ENCODE measurements at regions not wholly inside any gene's neighbourhood (a gene's known extent, or its start where the extent isn't known, plus 50 kb on each side); places are given as distances from the start of the nearest gene placed in this dataset.
"Not testable (repeated sequence)": the region's sequence is repeated elsewhere in the genome, so short reads cannot be mapped to it uniquely, and the experiment has no call there.

DNA sequence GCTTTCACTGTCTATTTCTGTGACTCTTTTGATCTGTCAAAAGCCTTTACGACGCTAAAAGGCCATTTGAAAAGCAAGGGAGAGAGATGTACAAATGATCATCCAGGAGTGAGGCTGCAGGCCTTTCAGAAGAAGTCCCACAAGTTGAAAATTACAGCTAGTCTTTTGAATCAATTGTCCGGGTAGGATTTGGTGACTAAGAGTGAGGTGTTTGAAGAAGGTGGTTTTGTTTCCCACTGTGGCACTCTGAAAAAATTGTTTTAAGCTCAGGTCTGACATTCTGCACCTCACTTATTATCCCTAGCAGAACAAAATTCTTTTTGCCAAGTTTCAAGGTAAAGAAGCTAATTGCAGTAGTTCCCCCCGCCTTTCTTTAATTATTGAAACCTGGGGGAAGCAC is 50.8 kb upstream of the TMEM108 start:
- H3K9me3 ChIP-seq (ENCODE audit: insufficient read depth, low read length), result no peaks in the 10 kb centered on the region
- TF ChIP-seq SUZ12 (IDR thresholded peaks at IDR 0.05; ENCODE audit: extremely low read depth, insufficient read depth, insufficient read length) (no peak), YY1 (IDR thresholded peaks at IDR 0.05; ENCODE audit: insufficient read depth, insufficient read length) (no peak), ZNF274 (IDR thresholded peaks at IDR 0.05; ENCODE audit: low read depth, low read length) (no peak)
- H3K4me1 ChIP-seq (ENCODE audit: insufficient read depth, insufficient read length), result no peaks in the 10 kb centered on the region
- H3K9ac ChIP-seq (ENCODE audit: insufficient read length, low read depth), result no peak overlapping the region
- no peak for DNase-seq (ENCODE audit: low read depth, low spot score)
- H3K27me3 ChIP-seq (ENCODE audit: insufficient read depth, insufficient read length), result no peaks in the 10 kb centered on the region
- H3K4me3 ChIP-seq (ENCODE audit: insufficient read length, low read depth), result no peak overlapping the region
- no peaks in the 10 kb centered on the region for H3K36me3 ChIP-seq (ENCODE audit: insufficient read depth, insufficient read length, low read length)

GRCh38 chr3:132984181-132984580 is 54.0 kb upstream of the TMEM108 start:
- Histone ChIP-seq H3K36me3 (ENCODE audit: insufficient read depth, insufficient read length, low read length) (no peaks in the 10 kb centered on the region), H3K4me3 (ENCODE audit: insufficient read length, low read depth) (no peak overlapping the region), H3K27me3 (ENCODE audit: insufficient read depth, insufficient read length) (no peaks in the 10 kb centered on the region), H3K4me1 (ENCODE audit: insufficient read depth, insufficient read length) (no peaks in the 10 kb centered on the region), H3K9me3 (ENCODE audit: insufficient read depth, low read length) (no peaks in the 10 kb centered on the region), H3K9ac (ENCODE audit: insufficient read length, low read depth) (no peak overlapping the region)
- no peak for DNase-seq (ENCODE audit: low read depth, low spot score)
- TF ChIP-seq YY1 (IDR thresholded peaks at IDR 0.05; ENCODE audit: insufficient read depth, insufficient read length), result no peak
- TF ChIP-seq ZNF274 (IDR thresholded peaks at IDR 0.05; ENCODE audit: low read depth, low read length), result no peak
- no peak for TF ChIP-seq SUZ12 (IDR thresholded peaks at IDR 0.05; ENCODE audit: extremely low read depth, insufficient read depth, insufficient read length)

- Histone ChIP-seq H3K36me3 (ENCODE audit: insufficient read depth, insufficient read length, low read length) (no peaks in the 10 kb centered on the region), H3K27me3 (ENCODE audit: insufficient read depth, insufficient read length) (no peaks in the 10 kb centered on the region), H3K4me3 (ENCODE audit: insufficient read length, low read depth) (no peak overlapping the region), H3K9ac (ENCODE audit: insufficient read length, low read depth) (no peak overlapping the region), H3K4me1 (ENCODE audit: insufficient read depth, insufficient read length) (no peaks in the 10 kb centered on the region), H3K9me3 (ENCODE audit: insufficient read depth, low read length) (no peaks in the 10 kb centered on the region)
- TF ChIP-seq YY1 (IDR thresholded peaks at IDR 0.05; ENCODE audit: insufficient read depth, insufficient read length) (no peak), ZNF274 (IDR thresholded peaks at IDR 0.05; ENCODE audit: low read depth, low read length) (no peak), SUZ12 (IDR thresholded peaks at IDR 0.05; ENCODE audit: extremely low read depth, insufficient read depth, insufficient read length) (no peak)
- DNase-seq (ENCODE audit: low read depth, low spot score), result no peak
Measured at GRCh38 chr3:132983143-132983770, 54.9 kb upstream of the TMEM108 start.

DNA sequence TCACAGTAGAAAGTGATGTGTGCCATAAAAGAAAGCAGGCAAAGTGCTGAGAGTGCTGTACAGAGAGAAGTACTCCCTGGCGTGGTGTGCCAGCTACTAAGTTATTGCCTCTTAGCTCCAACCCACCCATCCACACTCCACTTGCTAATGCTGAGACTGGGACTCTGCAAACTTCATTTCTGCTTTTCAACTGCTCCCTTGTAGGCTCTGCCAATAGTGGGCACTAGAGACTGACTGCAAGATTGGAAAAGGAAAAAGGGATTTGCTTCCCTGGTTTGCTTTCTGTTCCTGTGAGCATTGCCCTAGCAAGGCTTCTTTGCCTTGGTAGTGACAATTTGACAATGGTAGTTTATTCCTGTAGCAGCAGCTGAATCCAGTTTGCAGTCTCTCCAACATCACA is 56.5 kb upstream of the TMEM108 start:
- no peak for TF ChIP-seq SUZ12 (IDR thresholded peaks at IDR 0.05; ENCODE audit: extremely low read depth, insufficient read depth, insufficient read length)
- TF ChIP-seq ZNF274 (IDR thresholded peaks at IDR 0.05; ENCODE audit: low read depth, low read length), result no peak
- no peak for TF ChIP-seq YY1 (IDR thresholded peaks at IDR 0.05; ENCODE audit: insufficient read depth, insufficient read length)
- no peak for DNase-seq (ENCODE audit: low read depth, low spot score)
- Histone ChIP-seq H3K4me3 (ENCODE audit: insufficient read length, low read depth) (no peak overlapping the region), H3K4me1 (ENCODE audit: insufficient read depth, insufficient read length) (no peaks in the 10 kb centered on the region), H3K36me3 (ENCODE audit: insufficient read depth, insufficient read length, low read length) (no peaks in the 10 kb centered on the region), H3K9ac (ENCODE audit: insufficient read length, low read depth) (no peak overlapping the region), H3K27me3 (ENCODE audit: insufficient read depth, insufficient read length) (no peaks in the 10 kb centered on the region), H3K9me3 (ENCODE audit: insufficient read depth, low read length) (no peaks in the 10 kb centered on the region)

GRCh38 chr3:132980102-132980501 is 58.1 kb upstream of the TMEM108 start:
- H3K4me1 ChIP-seq (ENCODE audit: insufficient read depth, insufficient read length), result no peaks in the 10 kb centered on the region
- H3K4me3 ChIP-seq (ENCODE audit: insufficient read length, low read depth), result no peak overlapping the region
- H3K36me3 ChIP-seq (ENCODE audit: insufficient read depth, insufficient read length, low read length), result no peaks in the 10 kb centered on the region
- DNase-seq (ENCODE audit: low read depth, low spot score), result no peak
- H3K9me3 ChIP-seq (ENCODE audit: insufficient read depth, low read length), result no peaks in the 10 kb centered on the region
- no peak overlapping the region for H3K9ac ChIP-seq (ENCODE audit: insufficient read length, low read depth)
- TF ChIP-seq SUZ12 (IDR thresholded peaks at IDR 0.05; ENCODE audit: extremely low read depth, insufficient read depth, insufficient read length) (no peak), ZNF274 (IDR thresholded peaks at IDR 0.05; ENCODE audit: low read depth, low read length) (no peak), YY1 (IDR thresholded peaks at IDR 0.05; ENCODE audit: insufficient read depth, insufficient read length) (no peak)
- no peaks in the 10 kb centered on the region for H3K27me3 ChIP-seq (ENCODE audit: insufficient read depth, insufficient read length)

DNA sequence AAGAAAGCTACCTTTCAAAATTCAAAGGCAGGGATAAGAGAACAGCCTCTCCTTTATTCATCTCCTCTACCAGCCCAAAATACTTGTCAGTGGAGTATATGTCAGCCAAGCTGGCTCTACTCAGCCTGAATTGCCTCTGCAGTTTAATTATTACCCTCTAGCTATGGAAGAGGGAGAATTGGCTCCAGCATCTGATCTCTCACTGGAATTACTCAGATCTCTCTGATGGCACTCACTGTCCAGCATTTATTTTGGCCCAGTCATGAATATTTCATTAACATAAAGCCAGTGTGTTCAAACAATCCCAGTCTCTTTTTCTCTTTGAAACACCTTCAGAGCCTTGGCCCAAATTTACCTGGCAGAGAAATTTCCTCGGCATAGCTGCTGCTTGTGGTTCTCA is 58.6 kb upstream of the TMEM108 start:
- no peak overlapping the region for H3K4me3 ChIP-seq (ENCODE audit: insufficient read length, low read depth)
- no peak overlapping the region for H3K9ac ChIP-seq (ENCODE audit: insufficient read length, low read depth)
- TF ChIP-seq ZNF274 (IDR thresholded peaks at IDR 0.05; ENCODE audit: low read depth, low read length) (no peak), YY1 (IDR thresholded peaks at IDR 0.05; ENCODE audit: insufficient read depth, insufficient read length) (no peak), SUZ12 (IDR thresholded peaks at IDR 0.05; ENCODE audit: extremely low read depth, insufficient read depth, insufficient read length) (no peak)
- H3K27me3 ChIP-seq (ENCODE audit: insufficient read depth, insufficient read length), result no peaks in the 10 kb centered on the region
- DNase-seq (ENCODE audit: low read depth, low spot score), result no peak
- no peaks in the 10 kb centered on the region for H3K9me3 ChIP-seq (ENCODE audit: insufficient read depth, low read length)
- no peaks in the 10 kb centered on the region for H3K36me3 ChIP-seq (ENCODE audit: insufficient read depth, insufficient read length, low read length)
- no peaks in the 10 kb centered on the region for H3K4me1 ChIP-seq (ENCODE audit: insufficient read depth, insufficient read length)

DNA sequence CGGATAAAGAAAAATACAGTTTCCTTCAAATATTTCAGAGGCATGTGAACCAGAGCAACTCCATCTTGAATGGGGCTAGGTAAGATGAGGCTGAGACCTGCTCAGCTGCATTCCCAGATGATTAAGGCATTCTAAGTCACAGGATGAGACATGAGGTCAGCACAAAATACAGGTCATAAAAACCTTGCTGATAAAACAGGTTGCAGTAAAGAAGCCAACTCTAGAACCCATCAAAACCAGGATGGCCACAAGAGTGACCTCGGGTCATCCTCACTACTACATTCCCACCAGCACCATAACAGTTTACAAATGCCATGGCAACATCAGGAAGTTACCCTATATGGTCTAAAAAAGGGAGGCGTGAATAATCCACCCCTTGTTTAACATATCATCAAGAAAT is 59.2 kb upstream of the TMEM108 start:
- not testable (repeated sequence) for H3K9me3 ChIP-seq (ENCODE audit: insufficient read depth, low read length); H3K4me3 ChIP-seq (ENCODE audit: insufficient read length, low read depth); DNase-seq (ENCODE audit: low read depth, low spot score); H3K36me3 ChIP-seq (ENCODE audit: insufficient read depth, insufficient read length, low read length); H3K4me1 ChIP-seq (ENCODE audit: insufficient read depth, insufficient read length); H3K27me3 ChIP-seq (ENCODE audit: insufficient read depth, insufficient read length); H3K9ac ChIP-seq (ENCODE audit: insufficient read length, low read depth)

DNA sequence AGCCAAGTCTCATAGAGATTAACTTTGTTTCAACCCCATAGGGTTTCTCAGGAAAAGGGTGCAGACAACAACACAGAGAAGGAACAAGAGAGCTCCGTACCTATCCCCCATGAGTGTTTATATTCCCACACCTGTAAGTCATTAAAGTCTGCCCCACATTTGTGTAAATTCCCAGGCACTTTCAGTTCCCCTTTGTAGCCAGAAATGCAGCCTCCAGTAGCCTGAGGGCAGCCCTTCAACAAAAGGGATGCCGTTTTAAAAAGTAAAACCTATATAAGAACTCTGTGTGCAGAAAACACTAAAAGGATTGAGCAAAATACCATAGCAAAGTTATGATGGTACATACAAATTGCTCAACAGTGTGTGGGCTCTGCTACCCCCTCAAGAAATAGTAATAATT is 59.7 kb upstream of the TMEM108 start:
- no peak for TF ChIP-seq YY1 (IDR thresholded peaks at IDR 0.05; ENCODE audit: insufficient read depth, insufficient read length)
- no peak for TF ChIP-seq SUZ12 (IDR thresholded peaks at IDR 0.05; ENCODE audit: extremely low read depth, insufficient read depth, insufficient read length)
- TF ChIP-seq ZNF274 (IDR thresholded peaks at IDR 0.05; ENCODE audit: low read depth, low read length), result no peak
- Histone ChIP-seq H3K9me3 (ENCODE audit: insufficient read depth, low read length) (no peaks in the 10 kb centered on the region), H3K36me3 (ENCODE audit: insufficient read depth, insufficient read length, low read length) (no peaks in the 10 kb centered on the region), H3K9ac (ENCODE audit: insufficient read length, low read depth) (no peak overlapping the region), H3K4me1 (ENCODE audit: insufficient read depth, insufficient read length) (no peaks in the 10 kb centered on the region), H3K4me3 (ENCODE audit: insufficient read length, low read depth) (no peak overlapping the region), H3K27me3 (ENCODE audit: insufficient read depth, insufficient read length) (no peaks in the 10 kb centered on the region)
- no peak for DNase-seq (ENCODE audit: low read depth, low spot score)

All from NT2/D1 (cell line).